SK-N-SH (cell line): ENCODE measurements at regions not wholly inside any gene's neighbourhood (a gene's known extent, or its start where the extent isn't known, plus 50 kb on each side); places are given as distances from the start of the nearest gene placed in this dataset.

Source experiments
- CTCF ChIA-PET: fragments of 300-600, 350-600 bp; formaldehyde crosslinking; extraction: SDS; loops from one replicate; lab custom pipeline; 2021; lab: Yijun Ruan, JAX
- POLR2A ChIA-PET: fragments of 350-600 bp; sonication (Branson Sonifier 250); formaldehyde crosslinking; extraction: SDS; loops from one replicate; lab custom pipeline; 2020; ENCODE audit warnings: antibody characterized with exemption, inconsistent platforms; lab: Yijun Ruan, JAX
- DNase-seq: peaks from one replicate; pipeline ENCODE4 v3.0.0; 2012
- H2AFZ ChIP-seq: fragments of 200-600 bp; sonication (generic); 2 replicates; pipeline ENCODE4 v1.8.1; 2016; ENCODE audit warnings: antibody characterized with exemption, mild to moderate bottlenecking, low read depth
- H3F3A ChIP-seq: fragments of 200-600 bp; sonication (generic); replicated peaks from 2 replicates; pipeline ENCODE3; 2016; ENCODE audit warnings: antibody characterized with exemption, mild to moderate bottlenecking; ENCODE audit not compliant: insufficient read depth
- H3K27ac ChIP-seq, 2 experiments: fragments of 200-500 bp in 1 of 2; fragments of 200-600 bp in 1 of 2; sonication (Bioruptor generic) in 1 of 2; sonication (generic), shearing (Covaris generic) in 1 of 2; 2 replicates each; pipeline versions ENCODE4 v1.5.1 to v1.6.1; 2014 to 2016; ENCODE audit warnings: low read depth in 2 of 2, inconsistent platforms in 1 of 2, low read length in 1 of 2, mild to moderate bottlenecking in 1 of 2, mixed read lengths in 1 of 2
- H3K27me3 ChIP-seq: fragments of 200-600 bp; sonication (generic), shearing (Covaris generic); 2 replicates; pipeline ENCODE4 v1.6.1; 2016; ENCODE audit warnings: mixed run types; ENCODE audit not compliant: insufficient read depth
- H3K36me3 ChIP-seq, 2 experiments: fragments of 200-500 bp in 1 of 2; fragments of 200-600 bp in 1 of 2; sonication (Bioruptor generic) in 1 of 2; sonication (generic) in 1 of 2; replicated peaks in 1 of 2; 2 replicates each; pipeline versions ENCODE3 to v1.5.1; 2014 to 2016; ENCODE audit warnings: low read length in 1 of 2, mild to moderate bottlenecking in 1 of 2; ENCODE audit not compliant: insufficient read depth in 2 of 2, control insufficient read depth in 1 of 2
- H3K4me1 ChIP-seq, 2 experiments: fragments of 200-500 bp in 1 of 2; fragments of 200-600 bp in 1 of 2; sonication (Bioruptor generic) in 1 of 2; sonication (generic), shearing (Covaris generic) in 1 of 2; 2 replicates each; pipeline versions ENCODE4 v1.5.1 to v1.6.1; 2014 to 2016; ENCODE audit warnings: low read depth in 1 of 2, low read length in 1 of 2, mixed run types in 1 of 2; ENCODE audit not compliant: insufficient read depth in 2 of 2, control insufficient read depth in 1 of 2
- H3K4me2 ChIP-seq: fragments of 200-600 bp; sonication (generic), shearing (Covaris generic); 2 replicates; pipeline ENCODE4 v1.6.1; 2017; ENCODE audit warnings: mixed run types
- H3K4me3 ChIP-seq, 2 experiments: fragments of 200-500 bp in 1 of 2; fragments of 200-600 bp in 1 of 2; sonication (Bioruptor generic) in 1 of 2; sonication (generic), shearing (Covaris generic) in 1 of 2; 2 replicates each; pipeline versions ENCODE4 v1.5.1 to v1.8.1; 2014 to 2016; ENCODE audit warnings: low read depth in 2 of 2, inconsistent platforms in 1 of 2, low read length in 1 of 2, mild to moderate bottlenecking in 1 of 2, mixed read lengths in 1 of 2, moderate library complexity in 1 of 2
- H3K79me2 ChIP-seq: fragments of 200-600 bp; sonication (generic); 2 replicates; pipeline ENCODE4 v1.8.1; 2017; ENCODE audit warnings: mild to moderate bottlenecking; ENCODE audit not compliant: insufficient read depth
- H3K9ac ChIP-seq: fragments of 200-600 bp; sonication (generic); 2 replicates; pipeline ENCODE4 v1.6.1; 2017; ENCODE audit warnings: mixed run types
- H3K9me2 ChIP-seq: fragments of 200-600 bp; sonication (generic); 2 replicates; pipeline ENCODE4 v1.6.1; 2017; ENCODE audit warnings: mixed run types
- H3K9me3 ChIP-seq: fragments of 200-600 bp; sonication (generic); 2 replicates; pipeline ENCODE4 v1.6.1; 2017; ENCODE audit warnings: mixed run types, mild to moderate bottlenecking, moderate library complexity
- H4K20me1 ChIP-seq: fragments of 200-600 bp; sonication (generic); 2 replicates; pipeline ENCODE4 v1.6.1; 2017; ENCODE audit warnings: mild to moderate bottlenecking, mixed run types; ENCODE audit not compliant: insufficient read depth
- CHD2 ChIP-seq: fragments of 150-350 bp; IDR thresholded peaks from 2 replicates; pipeline ENCODE4 v1.6.1; 2018; ENCODE audit warnings: low read length; ENCODE audit not compliant: partially characterized antibody
- ELF1 ChIP-seq: IDR thresholded peaks from 2 replicates; pipeline ENCODE4 v1.4.0; 2012
- EP300 ChIP-seq, 2 experiments: IDR thresholded peaks; 2 replicates each; pipeline versions ENCODE4 v1.4.0 to v1.6.1; 2012; ENCODE audit warnings: borderline replicate concordance in 1 of 2, low read depth in 1 of 2, low read length in 1 of 2
- EZH2phosphoT487 ChIP-seq: fragments of 200-600 bp; sonication (generic); IDR thresholded peaks from 2 replicates; pipeline ENCODE4 v1.6.1; 2017; ENCODE audit warnings: low read depth, mixed run types, mild to moderate bottlenecking, antibody characterized with exemption, moderate library complexity, borderline replicate concordance
- FOSL2 ChIP-seq: IDR thresholded peaks from 2 replicates; pipeline ENCODE4 v1.4.0; 2012; ENCODE audit warnings: low read depth, mild to moderate bottlenecking, moderate library complexity, borderline replicate concordance
- FOXJ3 ChIP-seq: sonication (generic); formaldehyde crosslinking; IDR thresholded peaks from 2 replicates; pipeline ENCODE4 v1.5.1; 2020; ENCODE audit warnings: mild to moderate bottlenecking, missing genetic modification reagents
- MEF2A ChIP-seq: IDR thresholded peaks from 2 replicates; pipeline ENCODE4 v1.4.0; 2012; ENCODE audit warnings: low read depth, borderline replicate concordance
- MXI1 ChIP-seq: IDR thresholded peaks from 2 replicates; pipeline ENCODE4 v1.6.1; 2012; ENCODE audit warnings: mild to moderate bottlenecking, low read depth, low read length, improper control_type of control experiment
- NFIC ChIP-seq: IDR thresholded peaks from 2 replicates; pipeline ENCODE4 v1.4.0; 2012; ENCODE audit warnings: borderline replicate concordance
- NRF1 ChIP-seq: IDR thresholded peaks from 2 replicates; pipeline ENCODE4 v1.6.1; 2012; ENCODE audit warnings: low read depth, mild to moderate bottlenecking, low read length
- POLR2AphosphoS5 ChIP-seq: IDR thresholded peaks from 2 replicates; pipeline ENCODE4 v1.6.1; 2012; ENCODE audit warnings: low read depth, low read length
- RFX5 ChIP-seq: IDR thresholded peaks from 2 replicates; pipeline ENCODE4 v1.6.1; 2012; ENCODE audit warnings: mild to moderate bottlenecking, improper control_type of control experiment, low read length
- RXRA ChIP-seq: IDR thresholded peaks from 2 replicates; pipeline ENCODE4 v1.4.0; 2012; ENCODE audit warnings: low read depth, mild to moderate bottlenecking, borderline replicate concordance
- SIN3A ChIP-seq: IDR thresholded peaks from 2 replicates; pipeline ENCODE4 v1.6.1; 2012; ENCODE audit warnings: low read depth, mild to moderate bottlenecking, low read length, moderate library complexity, borderline replicate concordance
- SMC3 ChIP-seq: IDR thresholded peaks from 2 replicates; pipeline ENCODE4 v1.6.1; 2012; ENCODE audit warnings: low read depth, low read length, improper control_type of control experiment
- TEAD4 ChIP-seq: IDR thresholded peaks from 2 replicates; pipeline ENCODE4 v1.4.0; 2012; ENCODE audit warnings: mild to moderate bottlenecking, borderline replicate concordance; ENCODE audit not compliant: insufficient read depth
- YY1 ChIP-seq: IDR thresholded peaks from 2 replicates; pipeline ENCODE4 v1.4.0; 2012; ENCODE audit warnings: low read depth, mild to moderate bottlenecking
- WGBS: methylation state at CpG from one replicate; pipeline ENCODE4 v1.1.6; 2017; ENCODE audit warnings: low lambda C conversion rate; 5-methylcytosine and 5-hydroxymethylcytosine counted together
- TF ChIP-seq, protein P1 (sequence below): IDR thresholded peaks from 2 replicates; pipeline ENCODE4 v1.4.0; 2012; ENCODE audit warnings: low read depth, borderline replicate concordance
- TF ChIP-seq, protein P2 (sequence below): fragments of 150-350 bp; IDR thresholded peaks from 2 replicates; pipeline ENCODE4 v1.6.1; 2016; ENCODE audit warnings: mild to moderate bottlenecking, low read depth, low read length
- TF ChIP-seq, protein P3 (sequence below): fragments of 150-350 bp; IDR thresholded peaks from 2 replicates; pipeline ENCODE4 v1.6.1; 2017; ENCODE audit warnings: antibody characterized with exemption, low read length, low read depth, borderline replicate concordance
- TF ChIP-seq, protein P4 (sequence below): IDR thresholded peaks from 2 replicates; pipeline ENCODE4 v1.4.0; 2012; ENCODE audit warnings: low read depth, borderline replicate concordance
- TF ChIP-seq, protein P5 (sequence below): IDR thresholded peaks from 2 replicates; pipeline ENCODE4; 2012

DNA sequence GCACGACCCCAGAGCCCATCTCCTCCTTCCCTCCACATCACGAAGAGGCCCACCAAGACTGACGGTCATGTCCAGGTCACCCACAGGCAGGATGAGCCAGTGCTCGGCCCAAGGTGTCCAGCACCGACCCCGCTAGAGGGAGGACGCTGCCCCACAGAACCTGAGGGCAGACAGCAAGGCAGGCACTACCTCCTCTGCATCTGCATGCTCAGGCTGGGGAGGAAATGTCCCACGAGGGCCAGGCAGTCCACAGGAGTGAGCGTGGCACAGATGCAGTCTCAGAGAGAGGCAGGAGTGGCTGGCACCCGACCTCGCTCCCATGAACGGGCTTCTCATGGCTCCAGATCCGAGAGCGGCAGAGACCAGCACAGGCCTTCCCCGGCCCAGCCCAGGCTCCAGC is 133.2 kb downstream of the TUBA3C start:
- no peak overlapping the region for H3K4me3 ChIP-seq
- no peaks in the 10 kb centered on the region for H3K4me1 ChIP-seq
- H3K27ac ChIP-seq = no peak overlapping the region
- 0% methylated on average over 1 of the region's 15 CpGs for WGBS
- no peaks in the 10 kb centered on the region for H3K9me3 ChIP-seq
- no peak overlapping the region for H3K4me2 ChIP-seq
- H3K9me2 ChIP-seq = no peaks in the 10 kb centered on the region
- H2AFZ ChIP-seq = no peak overlapping the region
- H3K79me2 ChIP-seq = no peaks in the 10 kb centered on the region
- ChIA-PET CTCF (no interaction called here), POLR2A (no interaction called here)
- H3K27me3 ChIP-seq = 0 out of 2 replicates have a peak, but pooled peaks cover 9% of the 10 kb centered on the region
- DNase-seq = no peak
- no peaks in the 10 kb centered on the region for H4K20me1 ChIP-seq
- TF ChIP-seq TEAD4 (no peak), NRF1 (no peak), YY1 (no peak), SIN3A (no peak), CHD2 (no peak), ELF1 (no peak), RXRA (no peak), FOXJ3 (no peak), MXI1 (no peak)
- TF ChIP-seq, protein P1, sequence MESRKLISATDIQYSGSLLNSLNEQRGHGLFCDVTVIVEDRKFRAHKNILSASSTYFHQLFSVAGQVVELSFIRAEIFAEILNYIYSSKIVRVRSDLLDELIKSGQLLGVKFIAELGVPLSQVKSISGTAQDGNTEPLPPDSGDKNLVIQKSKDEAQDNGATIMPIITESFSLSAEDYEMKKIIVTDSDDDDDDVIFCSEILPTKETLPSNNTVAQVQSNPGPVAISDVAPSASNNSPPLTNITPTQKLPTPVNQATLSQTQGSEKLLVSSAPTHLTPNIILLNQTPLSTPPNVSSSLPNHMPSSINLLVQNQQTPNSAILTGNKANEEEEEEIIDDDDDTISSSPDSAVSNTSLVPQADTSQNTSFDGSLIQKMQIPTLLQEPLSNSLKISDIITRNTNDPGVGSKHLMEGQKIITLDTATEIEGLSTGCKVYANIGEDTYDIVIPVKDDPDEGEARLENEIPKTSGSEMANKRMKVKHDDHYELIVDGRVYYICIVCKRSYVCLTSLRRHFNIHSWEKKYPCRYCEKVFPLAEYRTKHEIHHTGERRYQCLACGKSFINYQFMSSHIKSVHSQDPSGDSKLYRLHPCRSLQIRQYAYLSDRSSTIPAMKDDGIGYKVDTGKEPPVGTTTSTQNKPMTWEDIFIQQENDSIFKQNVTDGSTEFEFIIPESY = no peak
- TF ChIP-seq, protein P2, sequence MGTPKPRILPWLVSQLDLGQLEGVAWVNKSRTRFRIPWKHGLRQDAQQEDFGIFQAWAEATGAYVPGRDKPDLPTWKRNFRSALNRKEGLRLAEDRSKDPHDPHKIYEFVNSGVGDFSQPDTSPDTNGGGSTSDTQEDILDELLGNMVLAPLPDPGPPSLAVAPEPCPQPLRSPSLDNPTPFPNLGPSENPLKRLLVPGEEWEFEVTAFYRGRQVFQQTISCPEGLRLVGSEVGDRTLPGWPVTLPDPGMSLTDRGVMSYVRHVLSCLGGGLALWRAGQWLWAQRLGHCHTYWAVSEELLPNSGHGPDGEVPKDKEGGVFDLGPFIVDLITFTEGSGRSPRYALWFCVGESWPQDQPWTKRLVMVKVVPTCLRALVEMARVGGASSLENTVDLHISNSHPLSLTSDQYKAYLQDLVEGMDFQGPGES = no peak
- TF ChIP-seq, protein P3, sequence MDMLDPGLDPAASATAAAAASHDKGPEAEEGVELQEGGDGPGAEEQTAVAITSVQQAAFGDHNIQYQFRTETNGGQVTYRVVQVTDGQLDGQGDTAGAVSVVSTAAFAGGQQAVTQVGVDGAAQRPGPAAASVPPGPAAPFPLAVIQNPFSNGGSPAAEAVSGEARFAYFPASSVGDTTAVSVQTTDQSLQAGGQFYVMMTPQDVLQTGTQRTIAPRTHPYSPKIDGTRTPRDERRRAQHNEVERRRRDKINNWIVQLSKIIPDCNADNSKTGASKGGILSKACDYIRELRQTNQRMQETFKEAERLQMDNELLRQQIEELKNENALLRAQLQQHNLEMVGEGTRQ = no peak
- no peaks in the 10 kb centered on the region for H3K36me3 ChIP-seq
- no peak overlapping the region for H3K9ac ChIP-seq
- no peaks in the 10 kb centered on the region for H3F3A ChIP-seq

DNA sequence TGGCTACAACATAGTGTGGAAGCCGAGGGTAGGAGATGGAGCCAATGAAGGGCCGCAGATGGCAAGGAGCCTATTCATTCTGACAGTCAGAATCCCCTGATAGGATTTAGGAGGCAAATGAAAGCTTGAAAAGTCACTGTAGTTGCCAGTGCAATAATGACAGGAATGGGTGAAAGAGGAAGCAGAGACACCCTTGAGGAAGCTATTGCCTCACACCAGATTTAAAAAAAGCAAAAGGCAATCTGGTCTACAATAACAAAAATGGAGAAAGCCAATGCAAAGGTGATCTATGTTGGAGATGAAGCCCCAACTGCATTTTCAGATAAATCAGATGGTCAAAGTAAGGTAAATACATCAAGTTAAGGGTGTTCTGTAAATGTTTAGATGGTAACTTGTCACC is 158.5 kb downstream of the TUBA3C start:
- H3K4me2 ChIP-seq = no peak overlapping the region
- no peak overlapping the region for H3K4me3 ChIP-seq
- H3K27me3 ChIP-seq = no peaks in the 10 kb centered on the region
- WGBS = 0% methylated on average over 2 of the region's 2 CpGs
- no peaks in the 10 kb centered on the region for H4K20me1 ChIP-seq
- TF ChIP-seq POLR2AphosphoS5 (no peak), EZH2phosphoT487 (no peak), NFIC (no peak), EP300 (IDR thresholded peaks at IDR 0.05; ENCODE audit: borderline replicate concordance in 1 of 2, low read depth in 1 of 2, low read length in 1 of 2) (no peak), FOSL2 (no peak), SIN3A (no peak), RFX5 (no peak), YY1 (no peak), MEF2A (no peak), FOXJ3 (no peak), SMC3 (no peak)
- TF ChIP-seq, protein P4, sequence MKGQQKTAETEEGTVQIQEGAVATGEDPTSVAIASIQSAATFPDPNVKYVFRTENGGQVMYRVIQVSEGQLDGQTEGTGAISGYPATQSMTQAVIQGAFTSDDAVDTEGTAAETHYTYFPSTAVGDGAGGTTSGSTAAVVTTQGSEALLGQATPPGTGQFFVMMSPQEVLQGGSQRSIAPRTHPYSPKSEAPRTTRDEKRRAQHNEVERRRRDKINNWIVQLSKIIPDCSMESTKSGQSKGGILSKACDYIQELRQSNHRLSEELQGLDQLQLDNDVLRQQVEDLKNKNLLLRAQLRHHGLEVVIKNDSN = no peak
- TF ChIP-seq, protein P5, sequence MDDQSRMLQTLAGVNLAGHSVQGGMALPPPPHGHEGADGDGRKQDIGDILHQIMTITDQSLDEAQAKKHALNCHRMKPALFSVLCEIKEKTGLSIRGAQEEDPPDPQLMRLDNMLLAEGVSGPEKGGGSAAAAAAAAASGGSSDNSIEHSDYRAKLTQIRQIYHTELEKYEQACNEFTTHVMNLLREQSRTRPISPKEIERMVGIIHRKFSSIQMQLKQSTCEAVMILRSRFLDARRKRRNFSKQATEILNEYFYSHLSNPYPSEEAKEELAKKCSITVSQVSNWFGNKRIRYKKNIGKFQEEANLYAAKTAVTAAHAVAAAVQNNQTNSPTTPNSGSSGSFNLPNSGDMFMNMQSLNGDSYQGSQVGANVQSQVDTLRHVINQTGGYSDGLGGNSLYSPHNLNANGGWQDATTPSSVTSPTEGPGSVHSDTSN = no peak
- no peaks in the 10 kb centered on the region for H3K4me1 ChIP-seq
- CTCF ChIA-PET = interaction anchor here (0.6 kb wide), 1 partner anchor 76 kb away, joined by 3 read pairs; no protein-coding TSS in a partner anchor
- H3K27ac ChIP-seq = no peak overlapping the region
- no peak overlapping the region for H2AFZ ChIP-seq
- H3K9me3 ChIP-seq = no peaks in the 10 kb centered on the region
- no peaks in the 10 kb centered on the region for H3K9me2 ChIP-seq
- H3F3A ChIP-seq = no peaks in the 10 kb centered on the region
- no peak overlapping the region for H3K9ac ChIP-seq
- DNase-seq = no peak
- no peaks in the 10 kb centered on the region for H3K79me2 ChIP-seq
- POLR2A ChIA-PET = no interaction called here
- H3K36me3 ChIP-seq = no peaks in the 10 kb centered on the region
